T follicular helper cell (primary cell): ENCODE measurements at regions not wholly inside any gene's neighbourhood (a gene's known extent, or its start where the extent isn't known, plus 50 kb on each side); places are given as distances from the start of the nearest gene placed in this dataset.

ENCODE experiments used
- DNase-seq: peaks from one replicate; pipeline ENCODE4 v3.0.0-alpha.2; 2020; ENCODE audit warnings: low read depth

DNA sequence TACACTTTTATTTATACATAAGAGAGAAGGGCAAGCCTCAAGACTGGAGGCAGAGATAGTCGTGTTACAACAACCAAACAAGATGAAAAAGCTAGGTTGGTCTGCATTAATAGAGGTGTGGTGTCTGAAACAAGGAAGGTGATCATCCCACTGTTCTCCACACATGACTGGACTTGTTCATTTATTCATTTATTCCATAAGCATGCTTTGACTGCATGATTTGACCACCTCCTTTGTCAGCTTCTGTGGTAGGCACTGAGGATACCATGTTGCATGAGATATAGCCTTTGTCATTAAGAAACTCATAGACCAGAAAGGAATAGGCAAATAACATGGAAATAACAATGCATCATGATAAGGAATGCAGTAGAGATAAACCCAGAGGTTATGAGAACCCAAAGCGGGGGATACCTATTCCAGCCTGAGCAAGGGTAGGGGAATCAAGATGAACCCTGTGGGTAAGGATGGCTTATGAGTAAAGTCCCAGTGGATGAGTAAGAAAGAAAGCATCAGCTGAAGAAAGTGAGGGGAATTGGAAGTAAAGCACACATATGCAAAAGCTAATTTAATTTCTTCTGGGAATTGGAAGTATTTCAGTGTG lies 173.7 kb upstream of the FGGY start:
- DNase-seq = no peak

DNA sequence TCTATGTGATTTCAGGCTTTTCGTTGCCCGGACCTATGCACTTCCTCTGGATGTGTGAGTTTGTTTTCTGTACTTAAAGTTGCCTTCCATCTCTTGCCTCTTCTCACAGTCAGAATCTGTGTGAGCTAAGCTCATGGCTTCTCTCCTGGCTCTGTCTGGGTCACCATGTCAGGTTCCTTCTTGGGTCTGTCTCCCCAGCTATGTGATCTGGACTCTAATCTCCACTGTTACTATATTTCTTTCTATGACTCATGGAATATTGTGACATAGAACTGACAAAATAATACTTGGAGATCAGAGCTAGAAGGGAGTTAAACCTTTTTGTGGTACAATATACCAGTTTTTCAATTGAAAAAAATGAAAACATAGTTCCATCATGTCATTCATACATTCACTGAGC lies 172.7 kb upstream of the FGGY start:
- DNase-seq = no peak

DNA sequence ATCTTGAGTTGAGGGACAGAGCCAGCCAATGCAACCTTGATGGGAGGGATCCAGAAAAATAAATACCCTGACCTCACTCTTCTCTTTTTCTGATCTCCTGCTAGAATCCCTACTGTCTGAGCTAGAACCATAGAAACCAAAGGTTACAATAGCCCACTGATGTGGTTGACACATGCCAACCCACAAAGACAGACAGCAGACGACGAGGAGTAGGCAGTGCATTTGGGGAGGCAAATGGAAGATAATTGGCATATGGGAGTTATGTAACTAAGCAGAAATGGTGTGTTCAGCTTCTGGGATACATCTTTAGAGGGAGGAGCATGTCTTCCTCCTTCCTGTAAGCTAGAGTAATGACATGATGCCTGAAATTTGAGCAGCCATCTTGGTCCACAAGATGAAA lies 171.7 kb upstream of the FGGY start:
- DNase-seq = no peak

DNA sequence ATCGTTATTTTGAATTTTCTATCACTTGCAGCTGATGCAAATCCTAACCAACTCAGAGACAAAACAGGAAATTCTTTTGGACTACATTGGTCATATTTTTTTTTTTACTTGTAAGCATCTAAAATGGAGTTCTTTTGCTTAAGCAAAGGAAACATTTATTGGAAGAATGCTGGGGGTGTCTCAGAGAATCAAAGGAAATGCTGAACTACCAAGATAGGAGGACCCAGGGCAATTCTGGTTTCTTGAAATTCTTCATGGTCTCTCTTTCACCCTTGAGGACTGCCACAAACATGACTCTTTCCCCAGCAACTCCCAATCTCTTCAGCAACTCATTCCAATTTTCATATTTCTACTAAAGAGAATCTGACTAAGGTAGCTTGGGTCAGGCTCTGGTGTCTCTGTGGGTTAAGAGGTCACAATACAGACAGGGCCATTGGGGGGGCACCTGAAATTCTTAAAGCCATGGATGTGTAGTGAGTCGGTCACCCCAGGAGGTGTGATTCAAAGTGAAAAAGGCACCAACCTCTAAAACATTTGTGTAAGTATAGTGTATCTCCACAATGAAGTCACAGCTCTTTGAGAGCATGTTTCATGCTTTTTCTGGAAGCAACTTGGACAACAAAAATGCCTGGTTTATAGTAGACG lies 171.1 kb upstream of the FGGY start:
- DNase-seq = no peak

DNA sequence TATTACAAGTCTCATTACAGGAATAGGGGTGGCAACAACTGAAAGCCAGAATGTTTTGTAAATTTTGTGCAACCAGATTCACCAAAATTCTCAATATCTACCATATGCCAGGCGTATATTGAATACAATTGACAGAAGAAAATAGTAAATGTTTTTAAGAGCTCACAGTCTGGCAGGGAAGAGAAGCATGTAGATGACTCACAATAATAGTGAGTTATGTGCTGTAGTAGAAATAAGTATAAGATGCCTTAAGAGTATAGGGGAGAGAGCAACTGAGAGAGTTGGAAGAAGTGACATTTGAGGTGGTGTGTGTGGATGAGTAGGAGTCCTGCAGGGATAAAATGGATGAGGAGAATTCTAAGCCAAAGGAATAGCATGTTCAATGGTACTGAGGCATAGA lies 170.5 kb upstream of the FGGY start:
- no peak for DNase-seq

DNA sequence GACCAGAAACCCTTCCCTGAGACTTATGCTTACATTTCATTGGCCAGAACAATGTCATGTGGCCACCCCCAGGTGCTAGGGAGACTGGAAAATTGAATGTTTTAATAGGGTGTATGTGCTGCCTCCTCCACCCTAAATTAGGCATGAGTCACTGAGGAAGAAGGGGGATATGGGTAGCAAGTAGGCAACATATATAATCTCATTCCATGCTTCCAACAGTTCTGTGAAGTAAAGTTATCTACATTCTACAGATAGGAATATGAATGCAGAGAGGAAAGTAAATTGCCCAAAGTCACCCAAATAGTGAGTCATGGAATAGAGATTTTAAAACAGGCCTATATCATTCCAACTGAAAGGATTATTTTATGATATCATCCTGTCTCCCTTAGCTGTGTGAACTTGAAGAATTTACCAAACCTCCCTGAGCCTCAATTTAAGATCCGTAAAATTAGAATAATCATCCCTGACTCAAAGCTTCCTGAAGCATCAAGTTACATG lies 168.6 kb upstream of the FGGY start:
- DNase-seq = no peak

DNA sequence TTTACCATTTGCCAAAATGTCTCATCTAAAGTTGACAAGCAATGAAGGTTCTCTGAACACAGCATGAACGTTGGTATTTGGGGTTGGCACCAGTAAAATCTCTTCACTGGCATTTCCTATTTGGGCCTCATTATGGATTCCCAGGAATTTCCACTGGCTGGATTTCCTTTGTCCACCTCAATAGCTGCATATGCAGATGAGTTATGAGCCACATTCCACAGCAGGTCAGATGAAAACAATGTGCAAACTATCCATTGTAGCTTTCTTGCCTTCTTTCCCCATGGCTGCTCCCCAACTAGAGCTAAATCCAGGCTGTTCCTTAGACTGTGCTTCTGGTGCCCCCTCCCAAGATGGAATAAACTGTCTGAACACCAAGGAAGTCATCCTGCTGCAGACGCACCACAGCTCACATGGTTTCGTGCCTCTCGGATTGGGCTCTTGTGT lies 168.1 kb upstream of the FGGY start:
- DNase-seq = no peak

DNA sequence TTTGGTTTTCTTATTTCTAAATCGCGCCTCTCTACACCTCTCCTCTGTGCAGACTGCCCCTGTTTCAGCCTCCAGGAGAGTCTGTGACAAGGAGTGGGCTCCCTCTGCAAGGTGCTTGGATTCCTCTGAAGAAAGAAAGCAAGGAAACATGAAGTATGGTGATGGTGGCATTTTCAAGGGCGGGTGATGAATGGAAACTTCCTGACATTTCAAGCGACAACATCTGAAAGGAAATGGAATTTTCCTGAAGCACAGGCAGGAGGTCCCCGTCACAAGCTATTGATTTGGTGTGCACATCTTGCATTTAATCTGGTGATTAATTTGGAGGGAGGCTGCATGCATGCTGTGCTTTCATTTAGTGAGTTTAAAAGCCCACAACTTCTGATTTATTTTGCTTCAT lies 164.6 kb upstream of the FGGY start:
- no peak for DNase-seq

DNA sequence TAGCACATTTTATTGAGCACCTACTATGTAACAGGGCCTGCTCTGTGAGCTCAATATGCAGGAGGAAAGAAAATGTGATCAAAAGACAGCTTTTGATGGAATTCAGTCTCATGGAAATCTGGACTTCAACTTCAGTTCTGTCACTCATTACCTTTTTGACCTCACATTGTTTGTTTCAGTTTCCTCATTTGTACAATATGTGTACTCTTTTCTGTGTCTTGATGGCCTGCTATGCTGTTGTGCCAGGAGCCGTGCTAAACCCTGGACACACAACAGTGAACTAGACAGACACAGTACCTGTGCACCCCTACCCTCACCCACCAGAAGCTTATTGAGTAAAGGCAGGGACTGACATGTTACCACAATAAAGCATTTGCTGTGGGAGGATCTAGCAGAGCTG lies 162.9 kb upstream of the FGGY start:
- no peak for DNase-seq

DNA sequence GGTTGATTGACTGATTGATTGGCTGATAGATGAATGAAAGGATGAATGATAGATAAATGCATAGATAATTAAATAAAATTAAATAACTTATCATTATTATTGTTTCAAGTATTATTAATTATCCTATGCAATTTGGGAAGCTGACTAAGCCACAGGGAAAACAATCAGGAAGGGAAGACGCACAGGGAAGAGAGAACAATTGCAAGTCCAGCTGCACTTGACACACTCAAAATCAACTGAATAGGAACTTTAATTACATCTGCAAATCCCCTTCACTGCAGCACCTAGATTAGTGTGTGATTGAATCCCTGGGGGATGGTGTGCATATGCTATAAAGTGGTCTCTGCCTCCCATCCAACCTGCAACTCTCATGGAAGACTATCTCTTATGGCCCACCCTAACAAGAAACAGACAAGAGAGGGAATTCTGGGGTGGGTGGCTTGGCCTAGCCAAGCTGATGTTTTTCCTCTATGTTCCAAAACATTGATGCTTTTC lies 161.1 kb upstream of the FGGY start:
- no peak for DNase-seq

DNA sequence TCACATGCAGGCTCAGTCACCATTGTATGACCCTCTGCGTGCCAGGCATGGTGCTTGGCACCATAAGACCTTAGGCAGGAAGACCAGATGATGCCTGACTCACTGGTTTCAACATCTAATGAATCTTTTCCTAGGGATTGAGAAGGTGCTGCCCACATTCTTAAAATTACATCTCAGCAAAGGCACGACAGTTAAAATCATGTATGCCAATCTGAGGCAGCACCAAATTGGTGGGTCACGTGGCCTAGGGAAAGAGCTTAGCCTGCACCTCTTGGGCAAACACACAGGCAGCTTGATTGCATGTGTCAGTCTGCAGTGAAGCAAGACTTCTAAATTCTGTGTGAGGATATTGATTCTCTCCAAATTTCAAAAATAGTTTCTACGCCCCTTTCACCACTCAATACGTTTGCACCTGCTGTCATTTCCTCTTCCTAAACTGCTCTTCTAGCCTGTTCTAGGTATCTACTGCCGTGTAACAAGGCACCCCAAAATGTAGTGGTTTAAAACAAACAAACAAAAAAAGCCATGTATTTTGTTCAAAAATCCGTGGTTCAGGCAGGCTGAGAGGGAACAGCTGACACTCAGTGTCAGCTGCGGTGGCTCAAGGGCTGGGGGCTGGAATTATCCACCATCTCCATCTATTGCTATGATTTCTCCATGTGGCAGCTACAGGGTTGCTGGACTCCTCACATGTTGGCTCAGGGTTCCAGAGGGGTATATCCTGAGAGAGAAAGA lies 160.2 kb upstream of the FGGY start:
- DNase-seq = no peak

DNA sequence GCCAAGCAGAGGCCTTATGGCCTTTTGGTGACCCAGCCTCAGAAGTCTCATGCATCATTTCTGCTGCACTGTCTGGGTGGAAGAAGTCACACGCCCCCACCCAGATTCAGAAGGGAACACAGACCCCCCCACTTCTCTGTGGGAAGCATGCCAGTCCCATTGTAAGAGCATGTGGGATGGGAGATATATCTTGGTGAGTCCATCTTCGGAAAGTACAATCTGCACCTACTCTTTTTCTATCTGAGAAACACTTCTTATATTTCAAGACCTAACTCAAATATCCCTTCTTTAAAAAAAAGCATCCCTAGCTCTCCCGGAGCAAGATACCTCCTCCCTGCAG lies 159.6 kb upstream of the FGGY start:
- DNase-seq = no peak

DNA sequence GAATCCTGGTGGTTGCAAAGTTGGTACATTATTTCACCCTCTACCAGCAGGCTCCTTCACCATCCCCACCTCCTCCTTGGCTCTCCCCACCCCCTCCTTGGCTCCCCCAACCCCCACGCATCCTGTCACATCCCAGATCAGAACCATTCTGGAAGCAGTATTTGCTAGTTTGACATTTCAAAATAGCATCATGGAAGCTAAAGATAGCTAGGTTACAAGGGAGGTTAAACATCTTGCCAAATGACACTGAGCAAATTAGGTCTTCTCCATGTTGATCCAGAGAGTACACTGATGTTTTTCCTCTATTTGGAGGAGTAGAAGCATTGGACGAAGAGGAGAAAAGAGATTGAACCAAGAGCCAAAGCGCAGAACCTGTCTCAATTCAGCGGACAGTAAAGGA lies 158.9 kb upstream of the FGGY start:
- DNase-seq = no peak

DNA sequence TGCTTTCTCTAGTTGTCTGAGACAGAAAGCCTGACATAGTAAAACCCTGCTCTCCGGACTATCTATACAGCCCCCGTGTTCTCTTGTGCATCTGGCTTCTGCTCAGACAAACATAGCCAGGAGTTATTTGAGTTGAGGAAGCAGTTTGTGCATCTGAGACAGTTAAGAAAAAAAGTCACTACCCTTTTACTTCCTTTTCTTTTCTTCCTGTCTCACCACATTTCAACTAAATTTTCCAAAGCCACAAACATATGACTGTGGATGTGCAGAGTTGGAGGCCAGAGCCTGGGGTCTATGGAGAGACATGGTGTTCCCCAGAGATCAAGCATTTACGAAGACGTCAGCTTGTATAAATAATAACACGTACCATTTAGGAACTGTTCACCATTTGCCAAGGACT lies 158.5 kb upstream of the FGGY start:
- no peak for DNase-seq

DNA sequence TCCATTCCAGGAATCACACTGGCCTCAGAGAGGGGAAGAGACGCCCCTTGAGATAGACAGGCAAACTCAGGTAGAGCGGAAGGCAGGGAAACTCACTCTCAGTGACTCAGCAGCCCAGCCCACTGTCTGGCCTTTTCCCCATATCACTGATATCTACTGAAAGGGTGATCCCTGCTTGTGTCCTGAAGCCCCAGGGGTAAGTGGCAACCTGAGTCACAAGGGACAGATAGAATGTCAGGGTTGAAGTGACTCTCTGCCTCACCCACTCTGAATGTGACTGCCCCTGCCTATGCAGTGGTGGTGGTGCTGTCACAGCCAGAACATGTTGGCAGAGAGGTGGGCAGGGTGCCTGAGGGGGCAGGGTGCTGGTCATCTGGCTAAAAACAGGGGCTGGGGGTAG lies 157.5 kb upstream of the FGGY start:
- no peak for DNase-seq

DNA sequence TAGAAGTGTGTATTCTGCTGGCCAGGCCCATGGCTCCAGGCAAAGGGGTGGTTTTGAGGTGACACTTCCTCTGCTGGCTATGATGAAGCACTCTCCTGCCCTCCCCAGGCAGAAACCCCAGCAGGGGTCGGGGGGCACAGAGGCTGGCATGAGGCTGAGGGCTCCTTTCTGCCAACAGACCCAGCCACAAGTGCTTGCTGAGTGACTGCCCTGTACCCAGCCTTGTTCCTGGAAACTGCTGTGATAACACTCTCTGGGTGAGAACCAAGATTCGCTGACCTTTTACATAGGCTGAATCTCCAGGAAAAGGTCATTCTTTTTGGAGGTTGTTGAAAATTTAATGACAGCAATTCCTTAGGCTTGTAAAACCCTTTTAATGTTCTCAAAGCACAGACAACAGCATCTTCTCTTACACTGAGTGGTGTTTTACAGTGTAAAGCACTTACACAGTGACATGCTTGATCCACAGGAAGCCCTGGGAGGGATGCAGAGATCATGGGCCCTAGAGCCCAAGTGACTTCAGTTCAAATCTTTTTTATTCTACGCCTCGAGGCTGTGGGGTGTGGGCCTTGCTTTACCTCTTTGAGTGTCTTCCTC lies 155.5 kb upstream of the FGGY start:
- DNase-seq = no peak

DNA sequence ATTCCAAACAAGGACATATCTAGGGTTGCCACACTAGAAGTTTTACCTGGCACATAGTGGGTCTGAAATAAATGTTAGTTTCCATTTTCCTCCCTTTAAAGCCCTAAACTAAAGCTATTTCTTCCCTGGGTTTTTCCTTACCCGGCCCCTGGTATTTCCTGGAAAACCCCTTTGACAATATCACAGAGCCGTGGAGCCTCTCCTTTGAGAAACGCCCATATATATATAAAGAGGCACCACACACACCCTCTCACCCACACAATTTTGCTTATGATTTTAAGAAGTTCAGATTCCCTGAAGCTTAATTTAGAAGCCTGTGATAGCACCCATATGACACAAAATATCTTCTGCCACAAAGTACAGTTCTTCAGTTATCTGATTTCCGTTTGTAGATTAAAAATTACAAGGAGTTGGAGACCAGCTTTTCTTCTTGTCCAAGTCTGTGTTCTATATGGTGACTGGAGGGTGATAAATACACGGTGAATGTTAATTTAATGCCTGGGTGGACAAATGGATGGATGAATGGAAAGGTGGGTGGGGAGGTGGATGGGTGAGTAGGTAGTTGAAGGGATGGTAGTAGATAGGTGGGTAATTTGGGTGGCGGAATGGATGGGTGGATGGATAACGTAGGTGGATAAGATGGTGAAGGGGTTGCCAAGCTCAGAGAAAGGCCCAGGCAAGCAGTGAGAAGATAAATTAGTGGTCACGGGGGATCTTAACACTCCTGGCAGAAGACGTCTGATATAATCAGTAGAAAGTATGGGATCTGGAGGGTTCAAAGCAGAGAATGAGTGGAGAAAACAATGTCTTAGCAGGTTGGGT lies 154.4 kb upstream of the FGGY start:
- no peak for DNase-seq

DNA sequence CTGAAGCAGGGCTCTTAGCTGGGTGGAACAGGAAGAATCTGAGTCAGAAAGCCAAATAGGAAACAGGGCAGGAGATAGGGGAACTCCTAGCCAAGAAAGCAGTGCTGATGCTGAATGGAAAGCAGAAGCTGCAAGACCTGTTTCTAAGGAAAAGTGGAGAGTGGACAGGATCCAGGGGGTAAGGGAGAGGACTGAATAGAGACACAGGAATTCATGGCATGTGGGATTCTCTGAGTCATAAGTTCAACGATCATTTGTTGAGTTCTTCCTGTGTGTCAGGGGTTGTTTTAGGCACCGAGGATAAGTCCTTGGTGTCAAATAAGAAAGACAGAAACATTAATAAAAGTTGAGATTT lies 153.8 kb upstream of the FGGY start:
- DNase-seq = no peak

DNA sequence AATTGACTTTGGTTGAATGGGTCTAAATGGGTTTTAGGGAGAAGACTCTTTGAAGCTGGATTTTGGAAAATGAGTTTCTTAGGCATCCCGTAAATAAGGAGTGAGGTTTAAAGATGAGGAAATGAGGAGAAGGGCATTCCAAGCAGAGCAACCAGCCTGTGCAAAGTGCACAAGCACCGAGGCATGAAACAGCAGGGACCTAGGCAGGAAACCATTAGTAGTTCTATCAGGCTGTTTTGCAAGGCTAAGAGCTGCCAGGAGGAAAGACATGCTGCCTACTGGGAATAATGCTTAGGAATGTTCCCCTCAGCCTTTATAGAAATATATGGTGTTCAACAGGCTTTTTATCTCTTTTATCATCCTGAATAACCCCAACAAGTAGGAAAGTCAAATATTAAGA lies 153.1 kb upstream of the FGGY start:
- no peak for DNase-seq

DNA sequence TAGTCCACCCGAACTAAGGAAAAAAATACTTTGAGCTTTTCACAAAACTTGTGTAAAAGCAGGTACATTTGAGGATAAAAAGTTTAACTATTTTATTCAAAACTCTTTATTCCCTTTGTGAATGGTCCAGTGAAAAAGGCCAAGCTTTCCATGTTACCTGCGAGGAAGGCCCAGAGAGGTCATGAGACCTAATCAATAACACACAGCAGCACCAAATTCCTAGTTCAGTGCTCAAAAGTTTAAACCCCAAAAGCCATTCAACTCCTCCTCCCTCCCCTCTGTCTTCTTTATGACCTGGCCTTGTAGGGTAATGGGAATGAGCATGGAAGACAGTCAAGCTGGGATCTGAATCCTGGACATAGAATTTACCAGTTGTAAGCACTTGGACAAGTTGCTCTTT lies 151.9 kb upstream of the FGGY start:
- no peak for DNase-seq

DNA sequence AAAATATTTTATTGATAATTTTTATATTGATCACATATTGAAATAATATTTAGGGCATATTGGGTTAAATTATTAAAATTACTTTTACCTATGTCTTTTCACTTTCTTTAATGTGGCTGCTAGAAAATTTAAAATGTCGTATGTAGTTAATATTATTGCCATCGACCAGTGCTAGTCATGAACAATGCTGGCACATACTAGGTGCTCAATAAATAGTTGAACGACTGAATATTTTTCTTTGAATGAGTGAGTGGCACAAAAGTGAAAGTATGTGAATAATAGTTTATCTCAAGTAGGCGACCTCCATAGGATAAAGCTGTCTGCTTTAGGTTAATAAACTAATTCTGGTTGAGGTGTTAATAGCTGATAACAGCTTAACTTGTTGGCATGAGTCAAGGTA lies 150.8 kb upstream of the FGGY start:
- no peak for DNase-seq
